Osteoblast (primary cell): ENCODE measurements at regions not wholly inside any gene's neighbourhood (a gene's known extent, or its start where the extent isn't known, plus 50 kb on each side); places are given as distances from the start of the nearest gene placed in this dataset.

Source experiments
- DNase-seq: peaks from one replicate; pipeline ENCODE4 v3.0.0; 2011; ENCODE audit warnings: low spot score, mixed read lengths; ENCODE audit not compliant: insufficient read length; ENCODE audit errors: missing footprints
- H2AFZ ChIP-seq: 2 replicates; pipeline ENCODE4 v1.6.0; 2011; ENCODE audit warnings: mild to moderate bottlenecking, low read length
- H3K27ac ChIP-seq: 2 replicates; pipeline ENCODE4 v1.5.1; 2011; ENCODE audit warnings: mild to moderate bottlenecking, low read depth, low read length, moderate library complexity
- H3K27me3 ChIP-seq: 2 replicates; pipeline ENCODE4 v1.6.0; 2012; ENCODE audit warnings: mild to moderate bottlenecking, control low read depth, inconsistent platforms, low read length, moderate library complexity; ENCODE audit not compliant: insufficient read depth
- H3K36me3 ChIP-seq: 2 replicates; pipeline ENCODE4 v1.5.1; 2011; ENCODE audit warnings: mild to moderate bottlenecking, low read length, control low read depth, moderate library complexity; ENCODE audit not compliant: insufficient read depth
- H3K4me1 ChIP-seq: 2 replicates; pipeline ENCODE4 v1.5.1; 2011; ENCODE audit warnings: mild to moderate bottlenecking, low read length, control low read depth, moderate library complexity; ENCODE audit not compliant: insufficient read depth
- H3K4me2 ChIP-seq: 2 replicates; pipeline ENCODE4 v1.6.0; 2011; ENCODE audit warnings: mild to moderate bottlenecking, low read length; ENCODE audit not compliant: insufficient read depth
- H3K4me3 ChIP-seq: fragments of 200-600 bp; sonication (generic); 3 replicates; pipeline ENCODE4 v1.5.1; 2012; ENCODE audit warnings: mild to moderate bottlenecking, low read length, inconsistent platforms; ENCODE audit not compliant: insufficient read depth
- H3K79me2 ChIP-seq: 2 replicates; pipeline ENCODE4 v1.6.0; 2012; ENCODE audit warnings: mild to moderate bottlenecking, low read length, control low read depth, inconsistent platforms; ENCODE audit not compliant: insufficient read depth
- H3K9me3 ChIP-seq: 2 replicates; pipeline ENCODE4 v1.5.1; 2011; ENCODE audit warnings: low read depth, low read length, control low read depth
- H4K20me1 ChIP-seq: 2 replicates; pipeline ENCODE4 v1.6.0; 2012; ENCODE audit warnings: mild to moderate bottlenecking, low read length, control low read depth; ENCODE audit not compliant: insufficient read depth
- CTCF ChIP-seq: IDR thresholded peaks from 2 replicates; pipeline ENCODE4 v1.5.1; 2011; ENCODE audit warnings: mild to moderate bottlenecking, low read depth, low read length, moderate library complexity; ENCODE audit errors: extremely low read depth

- DNase-seq = no peak
- Histone ChIP-seq H3K79me2 (no peaks in the 10 kb centered on the region), H3K4me1 (no peaks in the 10 kb centered on the region), H3K4me3 (no peak overlapping the region), H3K36me3 (no peaks in the 10 kb centered on the region), H4K20me1 (no peaks in the 10 kb centered on the region), H3K27ac (no peak overlapping the region), H3K9me3 (no peaks in the 10 kb centered on the region), H2AFZ (no peak overlapping the region), H3K4me2 (no peak overlapping the region), H3K27me3 (no peaks in the 10 kb centered on the region)
- TF ChIP-seq CTCF = no peak
Observed at GRCh38 chr11:56846631-56847576, 98.4 kb upstream of the OR9G4 start.

- Histone ChIP-seq H2AFZ (no peak overlapping the region), H3K9me3 (no peaks in the 10 kb centered on the region), H4K20me1 (no peaks in the 10 kb centered on the region), H3K4me3 (no peak overlapping the region), H3K79me2 (no peaks in the 10 kb centered on the region), H3K27me3 (no peaks in the 10 kb centered on the region), H3K4me2 (no peak overlapping the region), H3K4me1 (no peaks in the 10 kb centered on the region), H3K36me3 (no peaks in the 10 kb centered on the region), H3K27ac (no peak overlapping the region)
- DNase-seq = no peak
- TF ChIP-seq CTCF = no peak
Observed at GRCh38 chr11:56845121-56845732, 96.7 kb upstream of the OR9G4 start.

- no peak overlapping the region for H3K4me3 ChIP-seq
- H3K4me2 ChIP-seq = no peak overlapping the region
- TF ChIP-seq CTCF = no peak
- H3K9me3 ChIP-seq = no peaks in the 10 kb centered on the region
- no peaks in the 10 kb centered on the region for H3K79me2 ChIP-seq
- no peak overlapping the region for H3K27ac ChIP-seq
- H3K27me3 ChIP-seq = no peaks in the 10 kb centered on the region
- H3K4me1 ChIP-seq = no peaks in the 10 kb centered on the region
- no peaks in the 10 kb centered on the region for H4K20me1 ChIP-seq
- no peak overlapping the region for H2AFZ ChIP-seq
- H3K36me3 ChIP-seq = no peaks in the 10 kb centered on the region
- DNase-seq = no peak
Observed at GRCh38 chr11:56843816-56844215, 95.3 kb upstream of the OR9G4 start.
